HepG2 (cell line): ENCODE measurements at regions not wholly inside any gene's neighbourhood (a gene's known extent, or its start where the extent isn't known, plus 50 kb on each side); places are given as distances from the start of the nearest gene placed in this dataset.

Experiments used
- AGO1 ChIP-seq: fragments of 200-400 bp; formaldehyde crosslinking; IDR thresholded peaks from 2 replicates; pipeline ENCODE4 v1.6.1; 2017; ENCODE audit warnings: mild to moderate bottlenecking, low read depth, low read length, moderate library complexity; ENCODE audit not compliant: poor library complexity, severe bottlenecking
- DNMT3B ChIP-seq: conservative IDR thresholded peaks from 2 replicates; pipeline ENCODE4 v1.6.1; 2016; ENCODE audit warnings: missing biosample characterization, control low read depth
- PAWR ChIP-seq: sonication (generic); formaldehyde crosslinking; IDR thresholded peaks from 2 replicates; pipeline ENCODE4 v1.4.0; 2020; ENCODE audit warnings: missing genetic modification reagents, mild to moderate bottlenecking, borderline replicate concordance
- ZBTB3 ChIP-seq: sonication (generic); formaldehyde crosslinking; IDR thresholded peaks from 2 replicates; pipeline ENCODE4 v1.4.0; 2020; ENCODE audit warnings: low read depth, mild to moderate bottlenecking, moderate library complexity, missing genetic modification reagents, borderline replicate concordance
- ZBTB38 ChIP-seq: sonication (generic); formaldehyde crosslinking; IDR thresholded peaks from 2 replicates; pipeline ENCODE4 v1.5.1; 2020; ENCODE audit warnings: mild to moderate bottlenecking, missing genetic modification reagents
- ZFYVE20 ChIP-seq: sonication (generic); formaldehyde crosslinking; IDR thresholded peaks from 2 replicates; pipeline ENCODE4 v1.8.0; 2023; ENCODE audit warnings: low read depth, mild to moderate bottlenecking, moderate library complexity, missing genetic modification reagents, borderline replicate concordance
- ZNF34 ChIP-seq: sonication (generic); formaldehyde crosslinking; IDR thresholded peaks from 2 replicates; pipeline ENCODE4 v1.4.0; 2020; ENCODE audit warnings: mild to moderate bottlenecking, missing genetic modification reagents, borderline replicate concordance
- TF ChIP-seq, protein P1 (sequence below): sonication (generic); formaldehyde crosslinking; IDR thresholded peaks from 2 replicates; pipeline ENCODE4 v1.4.0; 2020; ENCODE audit warnings: missing genetic modification reagents, borderline replicate concordance
- TF ChIP-seq, protein P2 (sequence below): sonication (generic); formaldehyde crosslinking; IDR thresholded peaks from 2 replicates; pipeline ENCODE4 v1.4.0; 2020; ENCODE audit warnings: mild to moderate bottlenecking, missing genetic modification reagents

DNA sequence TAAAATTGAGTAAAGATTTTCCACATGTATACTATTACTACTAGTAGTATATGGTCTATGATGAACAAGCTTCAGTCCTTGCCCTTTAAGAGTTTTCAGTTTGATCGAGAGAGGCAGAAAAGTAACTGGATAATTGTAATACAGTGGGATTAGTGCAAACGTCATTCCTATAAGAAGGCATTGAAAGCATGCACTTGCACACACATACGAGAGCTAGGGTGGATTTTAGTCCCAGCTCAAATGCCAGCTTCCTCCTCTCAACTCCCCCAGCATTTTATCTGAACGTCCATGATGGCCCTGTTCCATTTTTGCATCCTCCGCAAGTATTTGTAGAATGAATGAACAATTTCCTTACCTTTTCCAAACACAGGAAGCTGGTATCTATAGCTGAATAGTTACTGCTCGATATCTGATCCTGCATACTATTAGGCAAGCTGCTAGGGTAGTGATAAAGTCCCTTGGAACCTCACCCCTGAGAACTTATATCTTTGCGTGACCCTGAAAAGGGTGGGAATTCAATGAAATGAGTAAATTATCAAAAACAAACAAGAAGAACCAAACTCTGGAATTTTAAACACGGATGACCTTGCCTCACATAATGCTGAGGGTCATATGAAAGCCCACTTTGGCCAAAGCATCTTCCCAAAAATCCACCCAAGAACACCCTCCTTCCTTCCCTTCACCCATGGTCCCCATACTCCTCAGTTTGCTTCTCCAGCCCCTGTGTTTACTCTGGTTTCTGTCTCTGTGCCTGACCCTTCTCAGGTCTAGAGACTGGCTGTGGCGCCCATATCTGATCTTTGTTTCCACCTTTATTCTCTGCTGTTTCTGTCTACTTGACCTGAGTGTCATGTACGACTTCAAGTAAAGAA lies 60.5 kb downstream of the TMEM100 start (continued):
- TF ChIP-seq, protein P1, sequence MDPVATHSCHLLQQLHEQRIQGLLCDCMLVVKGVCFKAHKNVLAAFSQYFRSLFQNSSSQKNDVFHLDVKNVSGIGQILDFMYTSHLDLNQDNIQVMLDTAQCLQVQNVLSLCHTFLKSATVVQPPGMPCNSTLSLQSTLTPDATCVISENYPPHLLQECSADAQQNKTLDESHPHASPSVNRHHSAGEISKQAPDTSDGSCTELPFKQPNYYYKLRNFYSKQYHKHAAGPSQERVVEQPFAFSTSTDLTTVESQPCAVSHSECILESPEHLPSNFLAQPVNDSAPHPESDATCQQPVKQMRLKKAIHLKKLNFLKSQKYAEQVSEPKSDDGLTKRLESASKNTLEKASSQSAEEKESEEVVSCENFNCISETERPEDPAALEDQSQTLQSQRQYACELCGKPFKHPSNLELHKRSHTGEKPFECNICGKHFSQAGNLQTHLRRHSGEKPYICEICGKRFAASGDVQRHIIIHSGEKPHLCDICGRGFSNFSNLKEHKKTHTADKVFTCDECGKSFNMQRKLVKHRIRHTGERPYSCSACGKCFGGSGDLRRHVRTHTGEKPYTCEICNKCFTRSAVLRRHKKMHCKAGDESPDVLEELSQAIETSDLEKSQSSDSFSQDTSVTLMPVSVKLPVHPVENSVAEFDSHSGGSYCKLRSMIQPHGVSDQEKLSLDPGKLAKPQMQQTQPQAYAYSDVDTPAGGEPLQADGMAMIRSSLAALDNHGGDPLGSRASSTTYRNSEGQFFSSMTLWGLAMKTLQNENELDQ (CRISPR knock-in tag), result no peak
- TF ChIP-seq AGO1, result no peak
- no peak for TF ChIP-seq ZBTB3 (CRISPR knock-in tag)
- TF ChIP-seq, protein P2, sequence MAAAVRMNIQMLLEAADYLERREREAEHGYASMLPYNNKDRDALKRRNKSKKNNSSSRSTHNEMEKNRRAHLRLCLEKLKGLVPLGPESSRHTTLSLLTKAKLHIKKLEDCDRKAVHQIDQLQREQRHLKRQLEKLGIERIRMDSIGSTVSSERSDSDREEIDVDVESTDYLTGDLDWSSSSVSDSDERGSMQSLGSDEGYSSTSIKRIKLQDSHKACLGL, result no peak
- TF ChIP-seq ZNF34 (CRISPR knock-in tag), result no peak
- TF ChIP-seq ZFYVE20 (CRISPR knock-in tag), result no peak
- no peak for TF ChIP-seq ZBTB38 (CRISPR knock-in tag)
- TF ChIP-seq PAWR (CRISPR knock-in tag), result no peak
- TF ChIP-seq DNMT3B (CRISPR knock-in tag), result no peak
